ENCODE measurements at regions not wholly inside any gene's neighbourhood (a gene's known extent, or its start where the extent isn't known, plus 50 kb on each side); places are given as distances from the start of the nearest gene placed in this dataset.

DNA sequence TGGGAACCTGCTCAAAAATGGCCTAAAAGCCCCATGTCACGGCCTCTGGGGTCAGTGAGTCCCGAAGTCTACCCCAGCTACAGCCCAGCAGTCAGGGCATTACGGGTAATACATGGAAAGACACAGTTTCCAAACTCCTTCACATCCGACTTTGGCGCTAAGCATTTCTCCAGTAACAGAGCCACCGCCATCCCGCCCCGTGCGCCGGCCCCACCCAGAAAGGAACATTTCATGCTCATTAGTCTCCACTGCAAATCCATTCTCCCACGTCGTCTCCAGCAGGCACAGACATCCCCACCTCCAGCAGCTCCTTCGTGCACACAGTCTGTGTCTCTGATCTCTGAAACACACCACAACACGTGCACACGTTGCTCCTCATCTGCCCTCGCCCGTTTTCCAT lies 509.2 kb upstream of the ID2 start:
- H3K36me3 ChIP-seq (ENCODE audit: low read depth): no peaks in the 10 kb centered on the region
- ATAC-seq: no peak
- intact Hi-C loops (cut with DNase I, micrococcal nuclease): no loop called here
- no peak overlapping the region for H3K4me3 ChIP-seq
- H3K4me1 ChIP-seq (ENCODE audit: low read depth): no peaks in the 10 kb centered on the region
- H3K9me3 ChIP-seq: no peaks in the 10 kb centered on the region
- no peak for DNase-seq
- TF ChIP-seq, protein P1, sequence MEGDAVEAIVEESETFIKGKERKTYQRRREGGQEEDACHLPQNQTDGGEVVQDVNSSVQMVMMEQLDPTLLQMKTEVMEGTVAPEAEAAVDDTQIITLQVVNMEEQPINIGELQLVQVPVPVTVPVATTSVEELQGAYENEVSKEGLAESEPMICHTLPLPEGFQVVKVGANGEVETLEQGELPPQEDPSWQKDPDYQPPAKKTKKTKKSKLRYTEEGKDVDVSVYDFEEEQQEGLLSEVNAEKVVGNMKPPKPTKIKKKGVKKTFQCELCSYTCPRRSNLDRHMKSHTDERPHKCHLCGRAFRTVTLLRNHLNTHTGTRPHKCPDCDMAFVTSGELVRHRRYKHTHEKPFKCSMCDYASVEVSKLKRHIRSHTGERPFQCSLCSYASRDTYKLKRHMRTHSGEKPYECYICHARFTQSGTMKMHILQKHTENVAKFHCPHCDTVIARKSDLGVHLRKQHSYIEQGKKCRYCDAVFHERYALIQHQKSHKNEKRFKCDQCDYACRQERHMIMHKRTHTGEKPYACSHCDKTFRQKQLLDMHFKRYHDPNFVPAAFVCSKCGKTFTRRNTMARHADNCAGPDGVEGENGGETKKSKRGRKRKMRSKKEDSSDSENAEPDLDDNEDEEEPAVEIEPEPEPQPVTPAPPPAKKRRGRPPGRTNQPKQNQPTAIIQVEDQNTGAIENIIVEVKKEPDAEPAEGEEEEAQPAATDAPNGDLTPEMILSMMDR (IDR thresholded peaks at IDR 0.05): no peak

DNA sequence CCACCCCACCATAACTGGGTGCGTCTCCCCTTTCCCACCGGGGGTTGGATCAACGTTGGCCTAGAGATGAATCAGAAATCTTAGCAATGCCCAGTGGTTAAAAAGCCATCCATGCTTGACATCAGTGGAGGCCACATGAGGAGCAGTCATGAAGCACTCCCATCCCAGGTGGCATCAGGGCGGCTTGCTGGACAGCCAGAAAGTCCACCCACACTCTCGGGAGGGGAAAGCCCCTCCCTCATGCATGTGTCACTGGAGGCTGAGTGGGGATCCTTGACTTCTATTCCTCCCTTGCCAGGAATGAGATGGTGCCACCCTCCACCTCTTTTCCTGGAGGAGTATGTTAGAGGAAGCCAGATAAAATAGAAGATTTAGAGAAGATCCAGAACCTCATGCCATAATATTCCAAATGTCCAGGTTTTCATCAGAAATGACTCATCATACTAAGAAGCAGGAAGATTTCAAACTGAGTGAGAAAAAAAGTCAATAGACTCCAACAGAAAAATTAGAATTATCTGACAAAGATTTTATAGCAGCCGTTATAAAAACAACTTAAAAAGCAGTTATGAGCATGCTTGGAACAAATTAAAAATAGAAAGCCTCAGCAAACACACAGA lies 507.1 kb upstream of the ID2 start:
- no peak overlapping the region for H3K4me3 ChIP-seq
- intact Hi-C loops (cut with DNase I, micrococcal nuclease): no loop called here
- H3K36me3 ChIP-seq (ENCODE audit: low read depth): no peaks in the 10 kb centered on the region
- no peak for DNase-seq
- H3K4me1 ChIP-seq (ENCODE audit: low read depth): no peaks in the 10 kb centered on the region
- TF ChIP-seq, protein P1 (IDR thresholded peaks at IDR 0.05): no peak
- ATAC-seq: no peak
- no peaks in the 10 kb centered on the region for H3K9me3 ChIP-seq

DNA sequence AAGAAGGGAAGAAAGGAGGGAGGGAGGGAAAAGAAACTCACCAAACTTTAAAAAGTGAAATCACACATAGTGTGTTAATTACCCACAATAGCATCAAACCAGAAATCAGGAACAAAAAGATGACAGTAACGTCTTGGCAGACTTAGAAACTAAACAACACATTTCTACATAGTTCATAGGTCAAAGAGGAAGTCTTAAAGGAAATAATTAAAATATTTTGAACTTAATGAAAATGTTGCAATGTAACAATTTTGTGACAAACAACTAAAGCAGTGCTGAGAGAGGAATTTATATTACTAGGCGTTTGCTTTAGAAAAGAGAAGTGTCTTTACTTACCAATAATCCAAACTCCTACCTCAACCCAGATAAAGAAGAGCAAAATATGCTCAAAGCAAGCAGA lies 505.0 kb upstream of the ID2 start:
- DNase-seq (no peak), ATAC-seq (no peak)
- Histone ChIP-seq H3K4me3 (no peak overlapping the region), H3K4me1 (ENCODE audit: low read depth) (no peaks in the 10 kb centered on the region), H3K9me3 (no peaks in the 10 kb centered on the region), H3K36me3 (ENCODE audit: low read depth) (no peaks in the 10 kb centered on the region)
- intact Hi-C loops (cut with DNase I, micrococcal nuclease): no loop called here
- TF ChIP-seq, protein P1 (IDR thresholded peaks at IDR 0.05): no peak

DNA sequence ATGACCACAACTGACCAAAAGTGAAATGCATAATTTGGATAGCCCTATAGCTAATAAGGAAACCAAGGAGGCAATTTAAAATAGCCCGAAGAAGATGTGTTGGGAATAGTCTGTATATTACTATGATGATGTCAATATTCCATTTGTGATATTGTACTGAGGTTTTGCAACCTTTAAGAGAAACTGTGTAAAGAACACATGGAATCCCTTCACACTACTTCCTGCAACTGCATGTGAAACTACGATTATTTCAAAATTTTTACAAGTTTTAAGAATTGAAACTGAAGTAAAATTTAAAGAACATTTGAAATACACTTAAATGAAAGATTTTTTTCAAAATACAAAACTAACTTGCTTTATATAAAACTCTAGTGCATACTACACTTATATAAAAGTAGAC lies 504.3 kb upstream of the ID2 start:
- no peaks in the 10 kb centered on the region for H3K9me3 ChIP-seq
- H3K4me3 ChIP-seq: no peak overlapping the region
- no peak for DNase-seq
- TF ChIP-seq, protein P1 (IDR thresholded peaks at IDR 0.05): no peak
- no peaks in the 10 kb centered on the region for H3K36me3 ChIP-seq (ENCODE audit: low read depth)
- no peak for ATAC-seq
- no peaks in the 10 kb centered on the region for H3K4me1 ChIP-seq (ENCODE audit: low read depth)
- intact Hi-C loops (cut with DNase I, micrococcal nuclease): no loop called here

DNA sequence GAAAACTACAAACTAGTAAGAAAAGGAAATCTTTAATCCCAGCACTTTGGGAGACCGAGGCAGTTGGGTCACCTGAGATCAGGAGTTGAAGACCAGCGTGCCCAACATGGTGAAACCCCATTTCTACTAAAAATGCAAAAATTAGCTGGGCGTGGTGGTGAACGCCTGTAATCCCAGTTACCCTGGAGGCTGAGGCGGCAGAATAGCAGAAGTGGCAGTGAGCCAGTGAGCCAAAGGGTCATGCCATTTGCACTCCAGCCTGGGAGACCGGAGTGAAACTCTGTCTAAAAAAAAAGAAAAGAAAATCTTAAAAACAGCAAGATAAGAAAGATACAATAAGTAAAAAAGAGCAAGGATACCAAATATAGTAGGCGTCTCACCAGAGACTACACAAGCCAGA lies 502.9 kb upstream of the ID2 start:
- no peaks in the 10 kb centered on the region for H3K36me3 ChIP-seq (ENCODE audit: low read depth)
- no peak for ATAC-seq
- DNase-seq: no peak
- no peaks in the 10 kb centered on the region for H3K4me1 ChIP-seq (ENCODE audit: low read depth)
- no peak overlapping the region for H3K4me3 ChIP-seq
- intact Hi-C loops (cut with DNase I, micrococcal nuclease): no loop called here
- TF ChIP-seq, protein P1 (IDR thresholded peaks at IDR 0.05): no peak
- no peaks in the 10 kb centered on the region for H3K9me3 ChIP-seq

DNA sequence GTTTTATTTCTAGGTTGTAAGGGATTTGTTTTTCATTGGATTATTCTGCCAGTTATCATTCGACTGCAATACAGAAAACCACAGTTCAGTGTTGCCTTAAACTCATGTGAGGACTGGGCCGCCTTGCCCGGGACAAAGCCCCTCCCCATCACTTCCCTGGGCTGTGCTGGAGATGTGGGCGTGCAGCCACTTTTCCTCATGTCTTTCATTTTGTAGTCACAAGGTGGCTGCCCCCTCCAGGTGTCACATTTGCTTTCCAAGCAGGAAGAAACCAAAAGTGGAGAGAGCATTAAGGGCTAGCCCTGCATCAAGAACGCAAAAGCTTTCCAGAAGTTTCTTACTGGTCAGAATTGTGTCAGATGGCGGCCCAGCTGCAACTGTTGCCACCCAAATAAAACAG lies 492.5 kb upstream of the ID2 start:
- ATAC-seq (no peak), DNase-seq (no peak)
- Histone ChIP-seq H3K36me3 (ENCODE audit: low read depth) (no peaks in the 10 kb centered on the region), H3K4me3 (no peak overlapping the region), H3K9me3 (no peaks in the 10 kb centered on the region), H3K4me1 (ENCODE audit: low read depth) (no peaks in the 10 kb centered on the region)
- TF ChIP-seq, protein P1 (IDR thresholded peaks at IDR 0.05): no peak
- intact Hi-C loops (cut with DNase I, micrococcal nuclease): no loop called here

All from mucosa of descending colon (tissue), 3 donors.